ENCODE measurements at regions not wholly inside any gene's neighbourhood (a gene's known extent, or its start where the extent isn't known, plus 50 kb on each side); places are given as distances from the start of the nearest gene placed in this dataset.

- TF ChIP-seq CTCF (IDR thresholded peaks at IDR 0.05; ENCODE audit: insufficient read depth, low read length) = no peak
- no peak for TF ChIP-seq GABPA (IDR thresholded peaks at IDR 0.05; ENCODE audit: low read depth)
- TF ChIP-seq POLR2AphosphoS5 (IDR thresholded peaks at IDR 0.05; ENCODE audit: low read depth) = no peak
- no peak for TF ChIP-seq REST (IDR thresholded peaks at IDR 0.05; ENCODE audit: insufficient replicate concordance, low read depth)
These were observed 1069.4 kb upstream of the ADGRL2 start for GRCh38 chr1:80731241-80731894.
